ENCODE measurements at regions not wholly inside any gene's neighbourhood (a gene's known extent, or its start where the extent isn't known, plus 50 kb on each side); places are given as distances from the start of the nearest gene placed in this dataset.

DNA sequence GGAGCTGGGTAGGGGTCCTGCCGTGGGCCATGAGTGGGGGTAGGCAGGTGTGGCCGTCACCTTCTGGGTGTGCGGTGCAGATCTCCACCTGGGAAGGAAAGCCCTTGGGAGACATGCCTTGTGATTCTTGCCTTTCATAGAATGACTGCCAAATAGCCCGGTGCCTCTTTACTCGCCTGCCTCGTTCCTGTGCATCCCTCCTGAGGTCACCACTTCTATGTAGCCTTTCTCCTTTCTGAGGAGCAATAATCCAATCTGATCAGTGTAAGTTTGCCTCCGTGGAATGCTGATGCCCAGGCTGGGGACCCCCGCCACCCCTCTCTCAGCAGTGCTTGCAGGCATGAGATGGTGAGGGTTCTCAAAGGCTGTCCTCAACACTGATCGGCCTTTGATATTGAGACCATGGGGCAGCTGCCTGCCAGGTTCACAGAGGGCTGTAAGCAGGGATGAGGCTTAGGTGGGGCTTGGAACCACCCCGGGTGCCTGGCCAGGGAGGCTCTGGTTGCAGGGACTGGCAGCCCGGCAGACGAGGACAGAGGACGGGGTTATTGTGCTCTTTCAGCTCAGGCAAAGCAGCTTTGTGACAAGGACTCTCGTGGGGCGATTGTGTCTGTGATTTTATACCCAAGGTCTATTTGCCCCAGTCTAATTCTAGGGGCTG lies 86.1 kb upstream of the WNT7B start:
- TF ChIP-seq EZH2 (IDR thresholded peaks at IDR 0.05; ENCODE audit: low read length): no peak
- no peak for TF ChIP-seq CTCF (optimal IDR thresholded peaks at IDR 0.05 in 1 of 3, IDR thresholded peaks at IDR 0.05 in 1 of 3, conservative IDR thresholded peaks at IDR 0.05 in 1 of 3; ENCODE audit: extremely low read depth in 1 of 3, insufficient read depth in 2 of 3, low read length in 3 of 3)
